Midbrain (tissue), 1 donor: ENCODE measurements at regions not wholly inside any gene's neighbourhood (a gene's known extent, or its start where the extent isn't known, plus 50 kb on each side); places are given as distances from the start of the nearest gene placed in this dataset.

ENCODE experiments used
- DNase-seq: peaks from one replicate; lab custom pipeline; 2025; lab: John Stamatoyannopoulos, UW

GRCh38 chr10:56856569-56856968 lies 495.5 kb upstream of the ZWINT start:
- no peak for DNase-seq

- no peak for DNase-seq
Measured at GRCh38 chr10:56844978-56845529, 484.0 kb upstream of the ZWINT start.

GRCh38 chr10:56836659-56837058 lies 475.6 kb upstream of the ZWINT start:
- no peak for DNase-seq

- no peak for DNase-seq
Measured at GRCh38 chr10:56831681-56832080, 470.6 kb upstream of the ZWINT start.

- DNase-seq = peak; percentile 0
Measured at GRCh38 chr10:56823849-56824248, 462.8 kb upstream of the ZWINT start.

GRCh38 chr10:56805022-56805421 lies 444.0 kb upstream of the ZWINT start:
- DNase-seq = no peak

- no peak for DNase-seq
Measured at GRCh38 chr10:56785292-56785691, 424.2 kb upstream of the ZWINT start.

GRCh38 chr10:56782503-56782902 lies 421.4 kb upstream of the ZWINT start:
- no peak for DNase-seq

GRCh38 chr10:56771343-56771742 lies 410.3 kb upstream of the ZWINT start:
- no peak for DNase-seq

GRCh38 chr10:56763090-56763489 lies 402.0 kb upstream of the ZWINT start:
- DNase-seq = no peak

GRCh38 chr10:56745490-56745889 lies 384.4 kb upstream of the ZWINT start:
- DNase-seq = no peak

GRCh38 chr10:56728349-56728748 lies 367.3 kb upstream of the ZWINT start:
- no peak for DNase-seq

GRCh38 chr10:56722912-56723311 lies 361.9 kb upstream of the ZWINT start:
- DNase-seq = no peak

GRCh38 chr10:56715262-56715661 lies 354.2 kb upstream of the ZWINT start:
- no peak for DNase-seq

- DNase-seq = no peak
Measured at GRCh38 chr10:56698506-56698905, 337.4 kb upstream of the ZWINT start.

- no peak for DNase-seq
Measured at GRCh38 chr10:56679578-56679977, 318.5 kb upstream of the ZWINT start.

- DNase-seq = no peak
Measured at GRCh38 chr10:56662765-56663447, 301.8 kb upstream of the ZWINT start.

GRCh38 chr10:56653289-56653688 lies 292.2 kb upstream of the ZWINT start:
- no peak for DNase-seq

GRCh38 chr10:56646329-56647111 lies 285.5 kb upstream of the ZWINT start:
- DNase-seq = no peak

GRCh38 chr10:56633876-56634452 lies 272.9 kb upstream of the ZWINT start:
- DNase-seq = no peak

GRCh38 chr10:56632537-56632936 lies 271.5 kb upstream of the ZWINT start:
- no peak for DNase-seq

GRCh38 chr10:56624082-56624481 lies 263.0 kb upstream of the ZWINT start:
- DNase-seq = no peak

- DNase-seq = no peak
Measured at GRCh38 chr10:56623064-56623463, 262.0 kb upstream of the ZWINT start.
